ENCODE measurements at regions not wholly inside any gene's neighbourhood (a gene's known extent, or its start where the extent isn't known, plus 50 kb on each side); places are given as distances from the start of the nearest gene placed in this dataset.
"Not testable (repeated sequence)": the region's sequence is repeated elsewhere in the genome, so short reads cannot be mapped to it uniquely, and the experiment has no call there.

GRCh38 chr10:23493711-23494110, 54.8 kb downstream of the OTUD1 start:
- H3K9me3 ChIP-seq (ENCODE audit: control insufficient read depth, insufficient read depth, low read length), result no peaks in the 10 kb centered on the region
- no peaks in the 10 kb centered on the region for H3K27me3 ChIP-seq (ENCODE audit: control insufficient read depth, insufficient read depth, low read length)
- no peak for DNase-seq (ENCODE audit: low read depth, low spot score)
- TF ChIP-seq, protein P1, sequence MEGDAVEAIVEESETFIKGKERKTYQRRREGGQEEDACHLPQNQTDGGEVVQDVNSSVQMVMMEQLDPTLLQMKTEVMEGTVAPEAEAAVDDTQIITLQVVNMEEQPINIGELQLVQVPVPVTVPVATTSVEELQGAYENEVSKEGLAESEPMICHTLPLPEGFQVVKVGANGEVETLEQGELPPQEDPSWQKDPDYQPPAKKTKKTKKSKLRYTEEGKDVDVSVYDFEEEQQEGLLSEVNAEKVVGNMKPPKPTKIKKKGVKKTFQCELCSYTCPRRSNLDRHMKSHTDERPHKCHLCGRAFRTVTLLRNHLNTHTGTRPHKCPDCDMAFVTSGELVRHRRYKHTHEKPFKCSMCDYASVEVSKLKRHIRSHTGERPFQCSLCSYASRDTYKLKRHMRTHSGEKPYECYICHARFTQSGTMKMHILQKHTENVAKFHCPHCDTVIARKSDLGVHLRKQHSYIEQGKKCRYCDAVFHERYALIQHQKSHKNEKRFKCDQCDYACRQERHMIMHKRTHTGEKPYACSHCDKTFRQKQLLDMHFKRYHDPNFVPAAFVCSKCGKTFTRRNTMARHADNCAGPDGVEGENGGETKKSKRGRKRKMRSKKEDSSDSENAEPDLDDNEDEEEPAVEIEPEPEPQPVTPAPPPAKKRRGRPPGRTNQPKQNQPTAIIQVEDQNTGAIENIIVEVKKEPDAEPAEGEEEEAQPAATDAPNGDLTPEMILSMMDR (IDR thresholded peaks at IDR 0.05; ENCODE audit: low read depth, low read length), result no peak
- ChIA-PET POLR2A (no interaction called here), CTCF (no interaction called here)
- H3K4me3 ChIP-seq (ENCODE audit: low read depth, low read length), result no peak overlapping the region
- H3K27ac ChIP-seq (ENCODE audit: low read depth, low read length), result no peak overlapping the region

GRCh38 chr10:23496727-23497126, 57.9 kb downstream of the OTUD1 start:
- Histone ChIP-seq H3K9me3 (ENCODE audit: control insufficient read depth, insufficient read depth, low read length) (no peaks in the 10 kb centered on the region), H3K27ac (ENCODE audit: low read depth, low read length) (no peak overlapping the region), H3K27me3 (ENCODE audit: control insufficient read depth, insufficient read depth, low read length) (no peaks in the 10 kb centered on the region), H3K4me3 (ENCODE audit: low read depth, low read length) (no peak overlapping the region)
- ChIA-PET CTCF (interaction anchor here (0.6 kb wide), 1 partner anchor 899 kb away, joined by 3 read pairs; no protein-coding TSS in a partner anchor), POLR2A (no interaction called here)
- TF ChIP-seq, protein P1 (IDR thresholded peaks at IDR 0.05; ENCODE audit: low read depth, low read length), result no peak
- DNase-seq (ENCODE audit: low read depth, low spot score), result no peak

GRCh38 chr10:23499372-23500132, 60.7 kb downstream of the OTUD1 start:
- H3K4me3 ChIP-seq (ENCODE audit: low read depth, low read length), result no peak overlapping the region
- no peaks in the 10 kb centered on the region for H3K27me3 ChIP-seq (ENCODE audit: control insufficient read depth, insufficient read depth, low read length)
- H3K9me3 ChIP-seq (ENCODE audit: control insufficient read depth, insufficient read depth, low read length), result no peaks in the 10 kb centered on the region
- POLR2A ChIA-PET, result no interaction called here
- CTCF ChIA-PET, result no interaction called here
- no peak overlapping the region for H3K27ac ChIP-seq (ENCODE audit: low read depth, low read length)
- TF ChIP-seq, protein P1 (IDR thresholded peaks at IDR 0.05; ENCODE audit: low read depth, low read length), result no peak
- no peak for DNase-seq (ENCODE audit: low read depth, low spot score)

DNA sequence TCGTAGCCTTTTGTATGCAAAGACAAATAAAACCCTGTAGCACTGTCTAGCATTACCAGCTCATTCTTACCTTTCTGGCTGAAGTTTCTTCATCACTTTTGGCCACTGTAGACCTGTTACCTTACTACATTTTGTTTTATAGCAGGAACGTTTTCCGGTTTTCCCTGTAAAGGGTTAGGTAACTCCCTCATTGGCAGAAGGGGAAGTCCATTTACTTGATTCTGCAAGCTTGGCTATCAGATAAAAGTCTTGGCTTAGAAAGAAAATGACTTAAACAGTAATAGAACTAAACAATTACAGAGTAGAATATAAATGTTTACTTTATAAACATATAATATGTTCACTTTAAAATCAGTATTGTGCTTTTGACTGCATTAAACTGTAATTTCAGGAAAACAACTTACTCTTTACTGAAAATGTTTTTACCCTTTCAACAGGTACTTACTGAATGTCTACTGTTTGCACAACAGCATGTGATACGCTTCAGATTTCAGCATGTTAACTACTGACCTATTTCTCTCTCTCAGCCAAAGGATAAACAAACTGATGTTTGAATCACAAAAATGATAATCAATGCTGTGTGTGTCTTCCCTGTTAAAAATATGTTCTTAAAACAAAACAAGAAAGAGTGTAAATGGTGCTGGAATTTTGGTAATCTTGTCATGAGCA, 67.1 kb downstream of the OTUD1 start:
- TF ChIP-seq, protein P1 (IDR thresholded peaks at IDR 0.05; ENCODE audit: low read depth, low read length), result no peak
- no peak for DNase-seq (ENCODE audit: low read depth, low spot score)
- no peaks in the 10 kb centered on the region for H3K9me3 ChIP-seq (ENCODE audit: control insufficient read depth, insufficient read depth, low read length)
- POLR2A ChIA-PET, result no interaction called here
- H3K27me3 ChIP-seq (ENCODE audit: control insufficient read depth, insufficient read depth, low read length), result no peaks in the 10 kb centered on the region
- no peak overlapping the region for H3K27ac ChIP-seq (ENCODE audit: low read depth, low read length)
- no peak overlapping the region for H3K4me3 ChIP-seq (ENCODE audit: low read depth, low read length)
- CTCF ChIA-PET, result no interaction called here

DNA sequence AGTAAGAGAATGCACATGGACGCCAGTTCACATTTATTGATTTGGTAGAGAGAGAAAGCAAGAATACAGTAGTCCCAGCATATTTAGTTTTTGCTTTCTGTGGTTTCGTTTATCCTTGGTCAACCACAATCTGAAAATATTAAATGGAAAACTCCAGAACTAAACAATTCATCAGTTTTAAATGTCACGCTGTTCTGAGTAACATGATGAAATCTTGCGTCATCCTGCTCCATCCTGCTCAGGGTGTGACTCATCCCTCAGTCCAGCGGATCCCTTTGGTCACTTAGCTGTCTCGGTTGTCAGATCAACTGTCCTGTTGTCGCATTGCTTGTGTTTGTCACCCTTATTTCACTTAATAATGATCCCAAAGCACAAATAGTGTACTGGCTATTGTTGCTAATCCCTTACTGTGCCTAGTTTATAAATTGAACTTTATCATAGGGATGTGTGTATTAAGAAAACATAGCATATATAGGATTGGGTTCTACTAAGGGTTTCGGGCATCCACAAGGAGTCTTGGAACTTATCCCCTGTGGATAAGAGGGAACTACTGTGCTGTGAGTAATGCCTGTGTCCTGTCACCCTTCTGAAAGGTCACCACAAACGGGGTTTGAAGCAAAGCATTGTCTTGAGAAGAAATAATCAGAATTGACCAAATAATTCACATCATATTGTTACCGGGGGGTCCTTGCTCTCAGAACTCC, 73.6 kb downstream of the OTUD1 start:
- CTCF ChIA-PET, result no interaction called here
- Histone ChIP-seq H3K9me3 (ENCODE audit: control insufficient read depth, insufficient read depth, low read length) (peaks cover 6% of the 10 kb centered on the region; the same call in 1 of the 2 replicates), H3K27me3 (ENCODE audit: control insufficient read depth, insufficient read depth, low read length) (no peaks in the 10 kb centered on the region), H3K27ac (ENCODE audit: low read depth, low read length) (no peak overlapping the region), H3K4me3 (ENCODE audit: low read depth, low read length) (no peak overlapping the region)
- no peak for DNase-seq (ENCODE audit: low read depth, low spot score)
- POLR2A ChIA-PET, result no interaction called here
- TF ChIP-seq, protein P1 (IDR thresholded peaks at IDR 0.05; ENCODE audit: low read depth, low read length), result no peak

- H3K27ac ChIP-seq (ENCODE audit: low read depth, low read length); POLR2A ChIA-PET; H3K27me3 ChIP-seq (ENCODE audit: control insufficient read depth, insufficient read depth, low read length); CTCF ChIA-PET; DNase-seq (ENCODE audit: low read depth, low spot score); H3K9me3 ChIP-seq (ENCODE audit: control insufficient read depth, insufficient read depth, low read length); H3K4me3 ChIP-seq (ENCODE audit: low read depth, low read length): not testable (repeated sequence)
These were observed 74.7 kb downstream of the OTUD1 start for GRCh38 chr10:23513621-23514020.
